ENCODE measurements at regions not wholly inside any gene's neighbourhood (a gene's known extent, or its start where the extent isn't known, plus 50 kb on each side); places are given as distances from the start of the nearest gene placed in this dataset.
A peak's percentile ranks its signal among the peaks of the same experiment; 100 is the strongest.

DNA sequence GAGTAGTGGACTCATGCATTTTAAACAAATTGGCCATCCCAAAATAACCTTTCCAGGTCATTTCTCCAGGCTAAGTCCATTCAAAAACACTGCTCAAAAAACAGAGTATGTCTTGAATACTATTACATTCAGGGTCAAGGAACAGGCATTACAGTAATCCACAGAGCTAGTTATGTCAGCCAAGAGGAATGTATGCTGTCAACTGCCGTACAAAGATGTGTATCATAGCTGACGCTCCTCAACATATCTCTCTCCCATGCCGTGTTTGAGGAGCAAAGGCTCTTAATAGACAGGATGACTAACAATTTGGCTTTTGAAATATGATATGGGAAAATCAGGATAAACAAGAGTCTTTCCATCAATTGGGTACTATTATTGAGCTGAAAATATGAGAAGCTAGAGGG, 68.8 kb upstream of the KCTD1 start:
- H3K36me3 Mint-ChIP-seq (ENCODE audit: low read depth), result no peaks in the 10 kb centered on the region
- H3K4me1 ChIP-seq (ENCODE audit: control insufficient read depth, insufficient read depth, low read length), result no peaks in the 10 kb centered on the region
- H3K4me1 Mint-ChIP-seq, result peaks cover 18% of the 10 kb centered on the region
- no peak overlapping the region for H3K27ac Mint-ChIP-seq
- H3K4me3 Mint-ChIP-seq, result no peak overlapping the region
- H3K27me3 Mint-ChIP-seq (ENCODE audit: insufficient read depth), result peaks cover 16% of the 10 kb centered on the region
- TF ChIP-seq CTCF (conservative IDR thresholded peaks at IDR 0.05), result no peak
- H3K27me3 ChIP-seq (ENCODE audit: control insufficient read depth, insufficient read depth, low read length, poor library complexity, severe bottlenecking), result peaks cover 3% of the 10 kb centered on the region
- H3K27ac ChIP-seq (ENCODE audit: low read depth, low read length), result no peak overlapping the region
- no peak for DNase-seq
- H3K9ac ChIP-seq (ENCODE audit: extremely low read depth, low read length, poor library complexity, severe bottlenecking), result no peak overlapping the region
- no peaks in the 10 kb centered on the region for H3K9me3 ChIP-seq (ENCODE audit: control insufficient read depth, low read length)
- 83 to 90% methylated on average over 1 to 3 of the region's 3 CpGs for WGBS, 2 experiments (ENCODE audit: insufficient coverage in 1 of 2, insufficient read length in 1 of 2)
- no peaks in the 10 kb centered on the region for H3K36me3 ChIP-seq (ENCODE audit: control insufficient read depth, insufficient read depth, low read length)
- H3K9me3 Mint-ChIP-seq, result no peaks in the 10 kb centered on the region
- no peak overlapping the region for H3K4me3 ChIP-seq (ENCODE audit: low read length)

GRCh38 chr18:26614374-26614773, 66.0 kb upstream of the KCTD1 start:
- H3K4me3 Mint-ChIP-seq, result no peak overlapping the region
- no peak overlapping the region for H3K4me3 ChIP-seq (ENCODE audit: low read length)
- no peak overlapping the region for H3K27ac Mint-ChIP-seq
- peaks cover 10% of the 10 kb centered on the region for H3K27me3 Mint-ChIP-seq (ENCODE audit: insufficient read depth)
- no peaks in the 10 kb centered on the region for H3K4me1 ChIP-seq (ENCODE audit: control insufficient read depth, insufficient read depth, low read length)
- no peaks in the 10 kb centered on the region for H3K36me3 Mint-ChIP-seq (ENCODE audit: low read depth)
- H3K9me3 ChIP-seq (ENCODE audit: control insufficient read depth, low read length), result no peaks in the 10 kb centered on the region
- H3K36me3 ChIP-seq (ENCODE audit: control insufficient read depth, insufficient read depth, low read length), result no peaks in the 10 kb centered on the region
- H3K4me1 Mint-ChIP-seq, result peaks cover 16% of the 10 kb centered on the region
- H3K9ac ChIP-seq (ENCODE audit: extremely low read depth, low read length, poor library complexity, severe bottlenecking), result no peak overlapping the region
- H3K9me3 Mint-ChIP-seq, result no peaks in the 10 kb centered on the region
- no peak overlapping the region for H3K27ac ChIP-seq (ENCODE audit: low read depth, low read length)
- 28 to 60% methylated on average over 2 to 3 of the region's 3 CpGs for WGBS, 2 experiments (ENCODE audit: insufficient coverage in 1 of 2, insufficient read length in 1 of 2)
- TF ChIP-seq CTCF (conservative IDR thresholded peaks at IDR 0.05), result no peak
- DNase-seq, result peak; percentile 53
- no peaks in the 10 kb centered on the region for H3K27me3 ChIP-seq (ENCODE audit: control insufficient read depth, insufficient read depth, low read length, poor library complexity, severe bottlenecking)
